H9 (cell line): ENCODE measurements at regions not wholly inside any gene's neighbourhood (a gene's known extent, or its start where the extent isn't known, plus 50 kb on each side); places are given as distances from the start of the nearest gene placed in this dataset.

ENCODE experiments used
- DNase-seq: peaks from one replicate; pipeline ENCODE4 v3.0.0-alpha.2; 2017
- H2AFZ ChIP-seq: one replicate; pipeline ENCODE4 v1.6.1; 2013; ENCODE audit warnings: mild to moderate bottlenecking, low read length, control low read depth, moderate library complexity
- H2AK5ac ChIP-seq: 2 replicates; pipeline ENCODE4 v1.6.1; 2013; ENCODE audit warnings: low read length, control low read depth, mixed read lengths; ENCODE audit not compliant: insufficient read length
- H2BK120ac ChIP-seq: one replicate; pipeline ENCODE4 v1.6.1; 2013; ENCODE audit warnings: low read depth, mild to moderate bottlenecking, low read length, control low read depth, inconsistent platforms; ENCODE audit not compliant: poor library complexity, severe bottlenecking
- H2BK12ac ChIP-seq: 2 replicates; pipeline ENCODE4 v1.6.1; 2013; ENCODE audit warnings: low read length, control low read depth, mixed read lengths, low read depth; ENCODE audit not compliant: insufficient read length
- H2BK15ac ChIP-seq: 2 replicates; pipeline ENCODE4 v1.6.1; 2013; ENCODE audit warnings: low read depth, low read length, control low read depth
- H2BK20ac ChIP-seq: one replicate; pipeline ENCODE4 v1.6.1; 2013; ENCODE audit warnings: low read depth, mild to moderate bottlenecking, low read length, control low read depth, inconsistent platforms; ENCODE audit not compliant: poor library complexity, severe bottlenecking
- H2BK5ac ChIP-seq: 2 replicates; pipeline ENCODE4 v1.6.1; 2013; ENCODE audit warnings: low read length, control low read depth, mixed read lengths; ENCODE audit not compliant: insufficient read length
- H3K14ac ChIP-seq: 2 replicates; pipeline ENCODE4 v1.6.1; 2013; ENCODE audit warnings: low read length, control low read depth; ENCODE audit not compliant: insufficient read depth
- H3K18ac ChIP-seq: 2 replicates; pipeline ENCODE4 v1.6.1; 2013; ENCODE audit warnings: low read depth, mild to moderate bottlenecking, mixed read lengths, low read length, control low read depth; ENCODE audit not compliant: insufficient read length
- H3K23ac ChIP-seq: 2 replicates; pipeline ENCODE4 v1.6.1; 2013; ENCODE audit warnings: low read length, control low read depth, mixed read lengths, low read depth; ENCODE audit not compliant: insufficient read length
- H3K23me2 ChIP-seq: 2 replicates; pipeline ENCODE4 v1.6.1; 2013; ENCODE audit warnings: low read depth, mild to moderate bottlenecking, mixed read lengths, low read length, control low read depth; ENCODE audit not compliant: insufficient read length, poor library complexity, severe bottlenecking
- H3K27ac ChIP-seq: 2 replicates; pipeline ENCODE4 v1.5.1; 2013; ENCODE audit warnings: low read length, control low read depth, mixed read lengths, low read depth; ENCODE audit not compliant: insufficient read length
- H3K27me3 ChIP-seq: 2 replicates; pipeline ENCODE4 v1.6.1; 2013; ENCODE audit warnings: low read length, control low read depth, inconsistent platforms; ENCODE audit not compliant: insufficient read depth
- H3K4ac ChIP-seq: 2 replicates; pipeline ENCODE4 v1.6.1; 2013; ENCODE audit warnings: low read depth, mild to moderate bottlenecking, control low read depth, inconsistent platforms, low read length, moderate library complexity
- H3K4me1 ChIP-seq: 2 replicates; pipeline ENCODE4 v1.6.1; 2013; ENCODE audit warnings: low read length, control low read depth, inconsistent platforms; ENCODE audit not compliant: insufficient read depth
- H3K4me2 ChIP-seq: 2 replicates; pipeline ENCODE4 v1.6.1; 2013; ENCODE audit warnings: low read length, control low read depth, mixed read lengths; ENCODE audit not compliant: insufficient read length, insufficient read depth
- H3K56ac ChIP-seq: 2 replicates; pipeline ENCODE4 v1.6.1; 2013; ENCODE audit warnings: low read depth, mild to moderate bottlenecking, mixed read lengths, low read length, control low read depth; ENCODE audit not compliant: insufficient read length
- H3K79me1 ChIP-seq: 2 replicates; pipeline ENCODE4 v1.6.1; 2013; ENCODE audit warnings: low read depth, mild to moderate bottlenecking, moderate library complexity, low read length, control low read depth, inconsistent platforms; ENCODE audit not compliant: insufficient read depth, poor library complexity, severe bottlenecking
- H3K79me2 ChIP-seq: 2 replicates; pipeline ENCODE4 v1.6.1; 2013; ENCODE audit warnings: low read length, control low read depth, inconsistent platforms; ENCODE audit not compliant: insufficient read depth
- H3K9ac ChIP-seq: 2 replicates; pipeline ENCODE4 v1.6.1; 2013; ENCODE audit warnings: low read length, control low read depth, mixed read lengths; ENCODE audit not compliant: insufficient read length; ENCODE audit errors: extremely low read depth
- H3K9me3 ChIP-seq: one replicate; pipeline ENCODE4 v1.6.1; 2013; ENCODE audit warnings: low read depth, low read length, inconsistent platforms; ENCODE audit not compliant: control insufficient read depth
- H3T11ph ChIP-seq: one replicate; pipeline ENCODE4 v1.6.1; 2013; ENCODE audit warnings: mild to moderate bottlenecking, low read length, control low read depth, inconsistent platforms
- H4K20me1 ChIP-seq: one replicate; pipeline ENCODE4 v1.6.1; 2013; ENCODE audit not compliant: control insufficient read depth, insufficient read length, insufficient read depth
- H4K5ac ChIP-seq: 2 replicates; pipeline ENCODE4 v1.6.1; 2013; ENCODE audit warnings: low read depth, mild to moderate bottlenecking, mixed read lengths, low read length, control low read depth; ENCODE audit not compliant: insufficient read length
- H4K8ac ChIP-seq: replicated peaks from 2 replicates; pipeline ENCODE4 v1.6.1; 2013; ENCODE audit warnings: low read length, control low read depth, mixed read lengths, low read depth; ENCODE audit not compliant: insufficient read length
- H4K91ac ChIP-seq: 2 replicates; pipeline ENCODE4 v1.6.1; 2013; ENCODE audit warnings: low read depth, mild to moderate bottlenecking, moderate library complexity, mixed read lengths, low read length, control low read depth; ENCODE audit not compliant: insufficient read length
- H3K27ac Mint-ChIP-seq, 3 experiments: 2 replicates in 2 of 3; 3 replicates in 1 of 3; pipeline ENCODE4 v1.8.0; 2020 to 2021; ENCODE audit warnings: mixed read lengths in 3 of 3, mild to moderate bottlenecking in 1 of 3, moderate library complexity in 1 of 3
- H3K27me3 Mint-ChIP-seq: 2 replicates; pipeline ENCODE4 v1.8.0; 2021; ENCODE audit warnings: low read depth, mild to moderate bottlenecking, moderate library complexity, mixed read lengths
- H3K36me3 Mint-ChIP-seq, 3 experiments: 2 replicates in 2 of 3; 3 replicates in 1 of 3; pipeline ENCODE4 v1.8.0; 2020 to 2021; ENCODE audit warnings: low read depth in 3 of 3, mixed read lengths in 3 of 3; ENCODE audit not compliant: insufficient read depth in 1 of 3
- H3K4me1 Mint-ChIP-seq, 2 experiments: 2 replicates each; pipeline ENCODE4 v1.8.0; 2020; ENCODE audit warnings: mixed read lengths in 2 of 2
- H3K4me3 Mint-ChIP-seq, 2 experiments: 2 replicates in 1 of 2; 3 replicates in 1 of 2; pipeline ENCODE4 v1.8.0; 2020 to 2021; ENCODE audit warnings: mild to moderate bottlenecking in 2 of 2, mixed read lengths in 2 of 2, moderate library complexity in 1 of 2
- H3K9me3 Mint-ChIP-seq, 2 experiments: 2 replicates in 1 of 2; 3 replicates in 1 of 2; pipeline ENCODE4 v1.8.0; 2020; ENCODE audit warnings: mild to moderate bottlenecking in 2 of 2, mixed read lengths in 2 of 2, moderate library complexity in 1 of 2
- WGBS: extraction: QIAGEN DNeasy Blood & Tissue Kit; methylation state at CpG from one replicate; pipeline ENCODE4 v1.1.7; 2013; ENCODE audit warnings: missing lambda C conversion rate, low lambda C conversion rate, mixed read lengths; ENCODE audit not compliant: insufficient read length; ENCODE audit errors: extremely low coverage; 5-methylcytosine and 5-hydroxymethylcytosine counted together
- TF ChIP-seq, protein P1 (sequence below): fragments of 200-600 bp; sonication (generic); conservative IDR thresholded peaks from 3 replicates; pipeline ENCODE4 v1.8.0; 2021; ENCODE audit warnings: antibody characterized with exemption, mild to moderate bottlenecking

DNA sequence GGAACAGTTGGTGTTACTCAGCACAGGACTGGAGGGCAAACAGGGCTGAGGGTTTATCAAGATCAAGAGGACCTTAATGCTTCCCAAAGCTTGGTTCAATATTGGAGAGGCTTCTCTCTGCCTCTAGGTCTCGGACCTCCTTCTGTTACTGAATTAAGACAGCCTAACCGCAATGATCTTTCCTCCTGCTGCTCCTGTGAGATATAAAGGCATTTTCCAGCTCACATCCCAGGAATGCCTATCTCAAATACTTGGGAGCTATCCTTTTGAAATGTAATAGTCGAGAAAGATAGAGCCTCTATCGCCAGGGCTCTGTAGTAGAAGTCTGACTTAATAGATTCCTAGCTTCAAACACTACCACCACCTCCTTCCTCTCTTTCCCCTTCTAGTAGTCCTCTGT lies 1475.0 kb downstream of the SLITRK1 start:
- Histone ChIP-seq H3K18ac (no peak overlapping the region), H2BK120ac (no peak overlapping the region), H3K27me3 (no peaks in the 10 kb centered on the region), H2BK5ac (no peak overlapping the region), H4K8ac (no peak overlapping the region), H3K23me2 (no peaks in the 10 kb centered on the region), H3K79me2 (no peaks in the 10 kb centered on the region), H3K9me3 (no peaks in the 10 kb centered on the region), H3K4me1 (no peaks in the 10 kb centered on the region), H3K79me1 (no peaks in the 10 kb centered on the region), H4K5ac (no peak overlapping the region), H2AFZ (no peak overlapping the region), H2BK12ac (no peak overlapping the region), H3K56ac (no peak overlapping the region), H3K9ac (no peak overlapping the region), H3K14ac (no peak overlapping the region), H2BK20ac (no peak overlapping the region), H4K91ac (no peak overlapping the region), H3T11ph (no peak overlapping the region), H3K4ac (no peak overlapping the region), H3K4me2 (no peak overlapping the region), H3K23ac (no peak overlapping the region), H4K20me1 (no peaks in the 10 kb centered on the region), H3K27ac (no peak overlapping the region), H2AK5ac (no peak overlapping the region), H2BK15ac (no peak overlapping the region)
- Mint-ChIP-seq H3K36me3 (no peaks in the 10 kb centered on the region), H3K4me1 (no peaks in the 10 kb centered on the region), H3K27ac (no peak overlapping the region), H3K9me3 (peaks cover 0 to 2% of the 10 kb centered on the region in 2 experiments; a peak in 1 of 5 replicates), H3K4me3 (no peak overlapping the region), H3K27me3 (no peaks in the 10 kb centered on the region; the same call in 1 of the 2 replicates)
- DNase-seq = no peak
- TF ChIP-seq, protein P1, sequence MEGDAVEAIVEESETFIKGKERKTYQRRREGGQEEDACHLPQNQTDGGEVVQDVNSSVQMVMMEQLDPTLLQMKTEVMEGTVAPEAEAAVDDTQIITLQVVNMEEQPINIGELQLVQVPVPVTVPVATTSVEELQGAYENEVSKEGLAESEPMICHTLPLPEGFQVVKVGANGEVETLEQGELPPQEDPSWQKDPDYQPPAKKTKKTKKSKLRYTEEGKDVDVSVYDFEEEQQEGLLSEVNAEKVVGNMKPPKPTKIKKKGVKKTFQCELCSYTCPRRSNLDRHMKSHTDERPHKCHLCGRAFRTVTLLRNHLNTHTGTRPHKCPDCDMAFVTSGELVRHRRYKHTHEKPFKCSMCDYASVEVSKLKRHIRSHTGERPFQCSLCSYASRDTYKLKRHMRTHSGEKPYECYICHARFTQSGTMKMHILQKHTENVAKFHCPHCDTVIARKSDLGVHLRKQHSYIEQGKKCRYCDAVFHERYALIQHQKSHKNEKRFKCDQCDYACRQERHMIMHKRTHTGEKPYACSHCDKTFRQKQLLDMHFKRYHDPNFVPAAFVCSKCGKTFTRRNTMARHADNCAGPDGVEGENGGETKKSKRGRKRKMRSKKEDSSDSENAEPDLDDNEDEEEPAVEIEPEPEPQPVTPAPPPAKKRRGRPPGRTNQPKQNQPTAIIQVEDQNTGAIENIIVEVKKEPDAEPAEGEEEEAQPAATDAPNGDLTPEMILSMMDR = no peak
- WGBS = no CpG with 5 or more reads among the region's 4 CpGs
